GM18517 (cell line): ENCODE measurements at regions not wholly inside any gene's neighbourhood (a gene's known extent, or its start where the extent isn't known, plus 50 kb on each side); places are given as distances from the start of the nearest gene placed in this dataset.

Experiments
- ATAC-seq: cut with Tn5 transposase; IDR thresholded peaks from one replicate; pipeline ENCODE4 v1.9.1; 2021; ENCODE audit warnings: mild to moderate bottlenecking, moderate library complexity; ENCODE audit not compliant: unreplicated experiment

DNA sequence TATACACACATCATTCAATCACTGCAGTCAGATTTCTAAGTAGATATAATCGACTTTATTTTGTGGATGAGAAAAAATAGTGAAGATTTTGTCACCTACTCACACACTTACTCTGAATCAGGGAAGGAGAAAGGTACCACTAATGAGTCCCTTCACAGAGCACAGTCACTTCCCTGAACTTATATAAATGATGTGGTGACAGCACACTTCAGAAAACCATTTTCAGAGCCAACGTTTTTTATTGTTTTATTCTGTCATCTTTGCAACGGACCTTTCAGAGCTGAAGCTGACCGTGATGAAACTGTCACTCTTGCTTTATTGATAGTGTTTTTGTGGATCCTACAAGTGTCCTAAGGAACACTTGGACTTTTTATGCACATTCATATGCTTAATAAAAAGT lies 956.6 kb downstream of the SQOR start:
- ATAC-seq, result no peak

- no peak for ATAC-seq
These were observed 960.2 kb downstream of the SQOR start for GRCh38 chr15:46595016-46595415.

DNA sequence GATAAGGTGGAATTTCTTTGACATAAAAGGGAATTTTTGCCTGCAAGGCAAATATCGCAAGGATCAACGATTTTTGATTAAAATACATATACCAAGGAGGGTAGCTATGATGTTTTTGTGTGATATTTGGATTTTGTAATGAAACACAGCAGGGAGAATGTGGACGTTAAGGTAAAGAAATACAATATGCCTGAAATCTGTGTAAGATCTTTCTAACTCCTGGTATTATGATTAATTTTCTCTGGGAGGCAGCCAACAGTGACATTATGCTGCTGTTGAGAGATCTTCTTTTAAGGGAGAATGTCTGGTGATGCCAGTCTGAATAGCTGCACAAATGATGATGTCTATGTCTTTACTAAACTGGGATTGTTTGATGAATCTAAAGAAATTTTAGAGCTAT lies 972.2 kb downstream of the SQOR start:
- no peak for ATAC-seq

DNA sequence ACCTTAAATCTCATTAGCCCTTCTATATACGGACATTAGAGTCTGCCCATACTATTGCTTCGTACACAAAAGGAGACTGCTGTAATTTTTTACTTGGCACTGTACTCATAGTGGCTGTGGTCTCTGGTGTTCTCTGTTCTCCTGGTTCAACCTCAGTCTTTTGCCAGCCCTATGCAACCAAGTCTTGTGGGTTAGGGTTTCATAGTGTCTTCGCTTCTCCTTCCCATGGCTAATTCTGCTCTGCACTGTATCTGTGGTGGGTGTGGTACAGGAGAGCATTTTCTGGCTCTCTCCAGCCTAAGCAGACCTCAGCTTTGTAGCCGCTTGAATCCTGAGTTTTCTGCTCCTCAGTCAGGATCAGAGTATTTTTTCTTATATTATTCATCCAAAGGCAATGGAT lies 981.2 kb downstream of the SQOR start:
- ATAC-seq, result no peak

DNA sequence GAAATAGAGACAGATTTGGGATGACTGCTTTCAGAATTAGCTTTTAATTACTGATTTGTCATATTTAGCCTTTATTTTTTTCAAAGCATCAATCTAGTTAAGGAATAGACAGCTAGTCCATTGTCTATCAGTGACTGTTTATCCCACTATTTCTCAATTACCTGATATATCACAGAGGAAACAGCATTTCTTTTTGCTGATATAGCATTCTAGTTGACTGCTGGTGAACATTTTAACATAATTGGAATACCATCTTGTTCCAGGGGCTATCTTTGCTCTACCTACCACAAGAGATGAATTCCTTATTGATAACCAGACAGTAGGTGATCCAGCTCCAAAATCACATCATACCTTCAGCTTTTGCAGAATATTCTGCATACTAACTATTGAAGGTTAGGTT lies 982.7 kb downstream of the SQOR start:
- ATAC-seq, result no peak

- no peak for ATAC-seq
These were observed 984.2 kb downstream of the SQOR start for GRCh38 chr15:46618984-46619383.

DNA sequence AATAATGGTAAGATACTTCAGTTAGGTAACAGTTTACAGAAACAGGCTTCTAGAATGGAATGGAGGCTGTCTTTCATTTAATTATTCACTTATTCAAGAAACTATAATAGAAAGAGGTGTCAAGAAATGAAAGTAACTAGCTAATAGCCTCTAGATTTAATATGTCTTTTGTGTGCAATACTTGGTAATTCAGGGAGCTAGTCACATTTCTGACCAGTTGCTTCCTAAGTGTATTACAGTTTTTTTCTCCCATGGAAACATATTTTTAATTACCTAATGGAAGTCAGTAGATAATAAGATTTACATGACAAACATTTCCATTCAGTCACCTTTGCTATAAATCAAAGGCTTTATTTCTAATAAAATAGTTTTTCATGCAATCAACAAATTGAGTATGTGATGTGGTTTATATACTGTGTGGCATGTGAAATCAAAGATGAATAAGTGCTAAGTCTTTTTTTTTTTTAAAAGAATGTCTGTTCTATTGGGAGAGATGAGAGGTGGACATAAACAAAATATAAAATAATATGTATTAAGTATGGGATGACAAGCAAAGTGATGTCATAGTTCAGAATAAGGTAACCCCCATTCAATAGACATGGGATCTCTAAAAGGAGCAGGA lies 985.7 kb downstream of the SQOR start:
- ATAC-seq, result no peak

DNA sequence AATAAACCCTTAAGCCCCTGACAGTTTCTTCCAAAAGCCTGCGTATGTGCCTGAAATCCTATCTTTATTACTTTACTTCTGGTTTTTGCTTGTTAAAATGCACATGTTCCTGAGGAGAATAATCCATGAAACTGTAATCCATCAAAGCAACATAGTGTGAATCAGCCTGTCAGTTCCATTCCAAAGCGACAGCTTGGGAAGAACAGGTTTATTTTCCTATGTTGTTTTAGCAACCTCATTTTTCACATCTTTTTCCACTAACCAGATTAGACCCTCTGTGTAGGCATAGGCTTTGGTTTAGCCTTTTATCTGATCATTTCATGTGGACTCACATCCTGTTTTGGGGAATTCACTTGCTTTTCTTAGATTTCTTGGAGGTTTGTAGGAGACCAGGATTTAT lies 988.0 kb downstream of the SQOR start:
- no peak for ATAC-seq

GRCh38 chr15:46636206-46636605 lies 1001.4 kb downstream of the SQOR start:
- no peak for ATAC-seq

GRCh38 chr15:46644501-46645481 lies 1010.0 kb downstream of the SQOR start:
- ATAC-seq, result no peak

- no peak for ATAC-seq
These were observed 1011.7 kb downstream of the SQOR start for GRCh38 chr15:46646490-46646889.

DNA sequence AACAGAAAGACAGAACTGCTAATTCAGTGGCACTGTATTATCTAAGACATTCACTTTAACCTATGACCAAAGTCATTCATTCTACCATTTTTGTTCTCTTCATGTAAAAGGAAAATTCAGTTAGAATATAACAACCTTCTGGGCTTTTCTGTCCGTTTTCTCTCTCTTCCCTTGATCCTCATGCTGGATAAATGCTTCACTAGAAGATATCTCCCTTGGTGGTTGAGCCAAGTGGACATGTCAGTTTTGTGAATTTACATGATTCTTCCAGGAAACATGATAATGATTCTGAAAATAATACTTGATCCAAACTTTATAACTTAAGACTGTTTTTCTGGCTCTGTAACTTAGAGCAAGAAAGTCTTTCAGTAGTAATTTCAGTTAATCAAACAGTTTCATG lies 1012.2 kb downstream of the SQOR start:
- ATAC-seq, result no peak

DNA sequence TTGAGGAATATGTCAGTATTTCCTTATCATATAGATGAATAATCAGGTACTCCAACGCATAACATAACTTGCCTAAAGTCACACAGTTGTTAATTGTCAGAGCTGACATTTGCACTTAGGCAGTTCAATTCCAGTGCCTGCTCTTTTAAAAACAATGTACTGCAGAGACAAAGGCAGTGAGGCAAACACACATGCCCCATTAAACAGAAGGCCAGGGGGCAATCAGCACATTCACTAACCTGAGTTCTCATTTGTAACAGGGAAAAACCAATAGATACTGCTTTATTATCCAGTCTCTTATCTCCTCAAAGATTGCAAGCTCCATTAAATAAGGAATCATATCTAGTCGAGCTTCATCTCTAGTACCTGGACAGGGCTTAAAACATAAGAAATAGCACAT lies 1017.4 kb downstream of the SQOR start:
- no peak for ATAC-seq

GRCh38 chr15:46654993-46655392 lies 1020.2 kb downstream of the SQOR start:
- ATAC-seq, result no peak

- no peak for ATAC-seq
These were observed 1025.4 kb downstream of the SQOR start for GRCh38 chr15:46660096-46660842.

- no peak for ATAC-seq
These were observed 1035.4 kb downstream of the SQOR start for GRCh38 chr15:46670258-46670657.

- no peak for ATAC-seq
These were observed 1036.5 kb downstream of the SQOR start for GRCh38 chr15:46671336-46671735.

- no peak for ATAC-seq
These were observed 1037.2 kb downstream of the SQOR start for GRCh38 chr15:46672041-46672440.

GRCh38 chr15:46676233-46677206 lies 1040.8 kb upstream of the SEMA6D start:
- ATAC-seq, result no peak

DNA sequence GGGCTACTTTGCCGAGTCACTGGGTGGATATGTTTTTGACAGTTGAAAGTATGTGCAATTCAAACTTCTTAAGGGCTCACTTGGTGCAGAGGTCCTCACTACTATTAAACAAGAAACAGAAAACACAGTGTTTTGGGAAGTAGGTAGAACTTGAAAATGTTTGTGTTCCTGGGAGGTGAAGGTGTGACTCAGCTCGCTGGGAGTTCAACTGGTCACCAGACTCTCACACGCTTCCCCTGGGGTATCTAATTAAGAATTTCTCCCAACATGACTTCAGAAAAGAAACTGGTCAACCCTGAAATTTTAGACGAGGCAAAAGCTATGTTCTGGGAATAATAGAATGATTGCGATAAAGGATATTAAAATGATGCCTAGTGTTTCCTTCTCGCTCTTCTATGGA lies 1039.8 kb upstream of the SEMA6D start:
- ATAC-seq, result no peak
